GM12878 (cell line): ENCODE measurements at regions not wholly inside any gene's neighbourhood (a gene's known extent, or its start where the extent isn't known, plus 50 kb on each side); places are given as distances from the start of the nearest gene placed in this dataset.

Experiments used
- ATAC-seq: fragments of 200-7000 bp; cut with Tn5 transposase; 3 replicates; pipeline ENCODE4 v1.9.1; 2020; ENCODE audit warnings: mild to moderate bottlenecking, moderate library complexity
- BruUV-seq: library from RNA; stranded (reverse); fragments of 400-500 nt; replicated peaks from 2 replicates; lab custom pipeline; 2021; lab: Mats Ljungman, UMichigan
- CTCF ChIA-PET: fragments of 300-600 bp; sonication (Branson Sonifier 250); formaldehyde crosslinking; extraction: SDS; loops from one replicate; lab custom pipeline; 2021; ENCODE audit warnings: inconsistent platforms; lab: Yijun Ruan, JAX
- POLR2A ChIA-PET: fragments of 350-600 bp; formaldehyde crosslinking; extraction: SDS; loops from one replicate; lab custom pipeline; 2021; ENCODE audit warnings: inconsistent platforms; lab: Charles Lee
- RAD21 ChIA-PET: fragments of 300-600 bp; sonication (Branson Sonifier 250); formaldehyde crosslinking; loops from one replicate; lab custom pipeline; 2023; ENCODE audit warnings: antibody characterized with exemption; ENCODE audit not compliant: unreplicated experiment; lab: Charles Lee
- SMC1A ChIA-PET: fragments of 300-600 bp; sonication (Branson Sonifier 250); formaldehyde crosslinking; loops from one replicate; lab custom pipeline; 2023; ENCODE audit not compliant: unreplicated experiment, uncharacterized antibody; lab: Charles Lee
- DNase-seq: peaks from one replicate; pipeline ENCODE4 v3.0.0-alpha.2; 2011; ENCODE audit warnings: low read depth, low spot score
- FAIRE-seq: peaks from 3 replicates; lab custom pipeline; 2011; peaks lifted over from hg19 to GRCh38; lab: Jason Lieb, UNC
- H2AFZ ChIP-seq: 2 replicates; pipeline ENCODE4 v1.6.0; 2011; ENCODE audit warnings: low read depth, low read length, control low read depth; ENCODE audit not compliant: control insufficient read depth
- H3K27ac ChIP-seq: 2 replicates; pipeline ENCODE4 v1.5.1; 2011; ENCODE audit warnings: control low read depth; ENCODE audit not compliant: control insufficient read depth, insufficient read depth
- H3K27me3 ChIP-seq, 2 experiments: replicated peaks in 1 of 2; 2 replicates each; pipeline versions ENCODE4 v1.6.0 to v1.6.1; 2011; ENCODE audit warnings: low read length in 1 of 2; ENCODE audit not compliant: control insufficient read depth in 2 of 2, insufficient read depth in 2 of 2
- H3K36me3 ChIP-seq, 2 experiments: 2 replicates each; pipeline ENCODE4 v1.5.1; 2011; ENCODE audit warnings: low read length in 1 of 2; ENCODE audit not compliant: control insufficient read depth in 2 of 2, insufficient read depth in 2 of 2
- H3K4me1 ChIP-seq: 2 replicates; pipeline ENCODE4 v1.6.1; 2011; ENCODE audit warnings: mild to moderate bottlenecking, low read length, moderate library complexity, mixed read lengths; ENCODE audit not compliant: control insufficient read depth, insufficient read depth
- H3K4me2 ChIP-seq: 2 replicates; pipeline ENCODE4 v1.6.0; 2011; ENCODE audit warnings: control low read depth; ENCODE audit not compliant: control insufficient read depth, insufficient read depth
- H3K4me3 ChIP-seq: fragments of 200-600 bp; sonication (generic); 2 replicates; pipeline ENCODE4 v1.5.1; 2016
- H3K79me2 ChIP-seq: 2 replicates; pipeline ENCODE4 v1.6.0; 2011; ENCODE audit warnings: low read length; ENCODE audit not compliant: control insufficient read depth, insufficient read depth
- H3K9ac ChIP-seq: 2 replicates; pipeline ENCODE4 v1.8.0; 2011; ENCODE audit warnings: low read length, control low read depth, mixed read lengths; ENCODE audit not compliant: control insufficient read depth, insufficient read depth
- H3K9me3 ChIP-seq: replicated peaks from 3 replicates; pipeline ENCODE4 v1.5.1; 2011; ENCODE audit warnings: mild to moderate bottlenecking, low read length; ENCODE audit not compliant: control insufficient read depth, insufficient read depth
- H4K20me1 ChIP-seq: 2 replicates; pipeline ENCODE4 v1.6.0; 2011; ENCODE audit not compliant: control insufficient read depth, insufficient read depth
- ASH2L ChIP-seq: fragments of 300-600, 200-600 bp; sonication (generic); IDR thresholded peaks from 2 replicates; pipeline ENCODE4 v1.6.1; 2017; ENCODE audit warnings: low read depth, mild to moderate bottlenecking, borderline replicate concordance
- ATF7 ChIP-seq: fragments of 450-650 bp; IDR thresholded peaks from 2 replicates; pipeline ENCODE4 v1.6.1; 2016; ENCODE audit warnings: low read depth, mild to moderate bottlenecking
- CHD4 ChIP-seq: fragments of 200-600 bp; sonication (generic); IDR thresholded peaks from 2 replicates; pipeline ENCODE4 v1.6.1; 2016; ENCODE audit warnings: mild to moderate bottlenecking
- FOS ChIP-seq: IDR thresholded peaks from 3 replicates; pipeline ENCODE4 v1.6.1; 2011; ENCODE audit warnings: borderline replicate concordance; ENCODE audit not compliant: insufficient read length; ENCODE audit errors: extremely low read depth
- PAX8 ChIP-seq: fragments of 450-650 bp; IDR thresholded peaks from 2 replicates; pipeline ENCODE4 v1.6.1; 2017; ENCODE audit warnings: mild to moderate bottlenecking, moderate library complexity
- REST ChIP-seq: IDR thresholded peaks from 2 replicates; pipeline ENCODE4 v1.6.1; 2012; ENCODE audit warnings: mild to moderate bottlenecking, low read depth, low read length
- SMAD5 ChIP-seq: IDR thresholded peaks from 2 replicates; pipeline ENCODE4 v1.6.1; 2016; ENCODE audit warnings: antibody characterized with exemption, low read depth
- SRF ChIP-seq, 2 experiments: IDR thresholded peaks; 2 replicates each; pipeline ENCODE4 v1.6.1; 2011; ENCODE audit warnings: low read depth in 2 of 2, low read length in 2 of 2, mild to moderate bottlenecking in 1 of 2, moderate library complexity in 1 of 2
- STAT3 ChIP-seq: IDR thresholded peaks from 2 replicates; pipeline ENCODE4 v1.6.1; 2011; ENCODE audit warnings: low read depth, low read length, improper control_type of control experiment
- TCF12 ChIP-seq: IDR thresholded peaks from 2 replicates; pipeline ENCODE4 v1.6.1; 2011; ENCODE audit warnings: low read depth, mild to moderate bottlenecking, low read length
- WGBS: methylation state at CpG from one replicate; pipeline ENCODE4 v1.1.6; 2016; ENCODE audit warnings: low lambda C conversion rate; ENCODE audit not compliant: insufficient replicate concordance, insufficient coverage; ENCODE audit errors: missing lambda C conversion rate; 5-methylcytosine and 5-hydroxymethylcytosine counted together
- in situ Hi-C: fragments of 300-500 bp; cut with MboI; formaldehyde crosslinking; loops from 9 replicates; pipeline ENCODE4 v1.14.3; 2018; ENCODE audit warnings: mixed read lengths
- intact Hi-C: fragments of 100-400 bp; cut with micrococcal nuclease; formaldehyde crosslinking; loops from one replicate; pipeline ENCODE4 v1.14.2; 2022; ENCODE audit not compliant: unreplicated experiment
- TF ChIP-seq, protein P1 (sequence below): IDR thresholded peaks from 2 replicates; pipeline ENCODE4 v1.6.1; 2011; ENCODE audit warnings: low read depth, mild to moderate bottlenecking, low read length, moderate library complexity, borderline replicate concordance; ENCODE audit errors: extremely low read depth
- TF ChIP-seq, protein P2 (sequence below): fragments of 450-650 bp; IDR thresholded peaks from 2 replicates; pipeline ENCODE4 v1.6.1; 2016; ENCODE audit warnings: mild to moderate bottlenecking

DNA sequence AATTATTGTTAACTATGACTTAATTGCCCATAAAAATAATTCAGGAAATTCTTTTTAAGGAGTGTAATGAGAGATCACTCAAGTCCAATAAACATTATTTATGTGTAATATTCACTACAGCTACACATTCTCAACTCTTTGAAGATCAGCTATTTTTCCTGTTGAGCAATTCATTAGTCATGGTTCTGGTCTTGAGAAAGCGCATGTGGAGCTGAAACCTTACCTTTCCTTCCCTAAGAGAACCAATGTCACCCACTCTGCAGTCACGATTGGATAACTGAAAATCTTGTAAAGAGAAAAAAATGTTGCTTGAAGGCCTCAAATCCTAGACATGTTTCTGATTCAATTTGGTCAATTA is 736.9 kb upstream of the MARCKS start (continued):
- TF ChIP-seq SRF (IDR thresholded peaks at IDR 0.05; ENCODE audit: low read depth in 2 of 2, low read length in 2 of 2) (no peak), FOS (no peak), SMAD5 (no peak), CHD4 (no peak)

DNA sequence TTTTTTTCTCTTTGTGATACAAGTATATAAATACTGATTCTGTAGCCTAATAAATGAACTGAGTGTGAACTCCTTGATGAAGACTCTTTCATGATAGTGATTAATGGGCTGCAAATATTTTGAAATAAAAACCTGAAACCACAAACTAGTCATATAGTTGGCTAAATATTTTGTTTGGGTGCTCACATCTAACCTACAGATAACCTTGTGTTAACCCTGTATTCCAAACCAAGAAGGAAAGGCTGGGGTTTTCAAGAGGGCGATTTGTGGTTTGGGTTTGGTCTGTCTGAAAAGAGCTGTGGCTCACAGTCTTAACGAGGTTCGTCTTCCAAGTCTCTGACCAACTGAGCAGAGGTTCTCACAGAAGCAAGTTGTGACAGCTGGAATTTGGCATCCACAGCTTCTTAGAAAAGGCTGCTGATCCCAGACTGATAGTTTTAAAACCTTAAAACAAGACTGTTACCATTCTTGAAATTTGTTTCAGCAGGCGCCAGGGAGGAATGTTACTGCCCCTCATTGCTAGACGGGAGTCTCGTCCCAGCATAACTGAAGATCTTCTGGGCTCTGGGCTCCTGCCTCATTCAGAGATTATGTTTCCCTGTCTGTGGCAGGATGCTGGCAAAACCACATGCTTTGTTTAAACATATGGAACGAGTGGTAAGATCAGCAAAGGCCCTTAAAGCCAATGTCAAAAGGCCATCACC is 736.4 kb upstream of the MARCKS start:
- in situ Hi-C loops = no loop called here

DNA sequence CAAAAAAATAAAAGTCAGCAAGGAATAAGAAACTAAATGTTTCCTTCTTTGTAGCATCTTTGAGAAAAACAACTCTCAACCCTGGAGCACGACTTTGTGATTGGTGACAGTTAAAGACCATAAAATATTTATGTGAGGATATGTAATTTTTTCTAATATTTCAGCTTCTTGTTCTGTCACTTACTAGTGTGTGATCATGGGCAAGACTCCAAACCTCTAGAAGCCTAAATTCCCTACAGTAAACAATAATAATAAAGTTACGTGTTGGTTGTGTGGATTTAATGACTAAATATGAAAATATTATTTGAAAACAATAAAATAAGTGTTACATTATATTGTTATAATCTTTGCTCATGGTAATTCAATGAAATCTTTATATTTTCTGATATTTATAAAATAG is 735.6 kb upstream of the MARCKS start:
- FAIRE-seq (no peak), ATAC-seq (no peak), DNase-seq (no peak)
- H3K4me1 ChIP-seq = no peaks in the 10 kb centered on the region
- H3K79me2 ChIP-seq = no peaks in the 10 kb centered on the region
- intact Hi-C loops = no loop called here
- ChIA-PET CTCF (interaction anchor here (0.8 kb wide), 1 partner anchor 88 kb away, joined by 3 read pairs; no protein-coding TSS in a partner anchor), SMC1A (no interaction called here), RAD21 (no interaction called here), POLR2A (no interaction called here)
- 49% methylated on average over 2 of the region's 2 CpGs for WGBS
- no peak overlapping the region for H3K4me2 ChIP-seq
- no peaks in the 10 kb centered on the region for H3K36me3 ChIP-seq
- in situ Hi-C loops = no loop called here
- no peaks in the 10 kb centered on the region for H3K9me3 ChIP-seq
- H3K27ac ChIP-seq = no peak overlapping the region
- H3K9ac ChIP-seq = no peak overlapping the region
- H3K4me3 ChIP-seq = no peak overlapping the region
- H3K27me3 ChIP-seq = no peaks in the 10 kb centered on the region
- no peak overlapping the region for H2AFZ ChIP-seq
- H4K20me1 ChIP-seq = no peaks in the 10 kb centered on the region
- no TSS peak for BruUV-seq
- TF ChIP-seq ASH2L = no peak
- TF ChIP-seq STAT3 = no peak
- TF ChIP-seq, protein P1, sequence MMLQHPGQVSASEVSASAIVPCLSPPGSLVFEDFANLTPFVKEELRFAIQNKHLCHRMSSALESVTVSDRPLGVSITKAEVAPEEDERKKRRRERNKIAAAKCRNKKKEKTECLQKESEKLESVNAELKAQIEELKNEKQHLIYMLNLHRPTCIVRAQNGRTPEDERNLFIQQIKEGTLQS = no peak
- TF ChIP-seq TCF12 = no peak
- TF ChIP-seq, protein P2, sequence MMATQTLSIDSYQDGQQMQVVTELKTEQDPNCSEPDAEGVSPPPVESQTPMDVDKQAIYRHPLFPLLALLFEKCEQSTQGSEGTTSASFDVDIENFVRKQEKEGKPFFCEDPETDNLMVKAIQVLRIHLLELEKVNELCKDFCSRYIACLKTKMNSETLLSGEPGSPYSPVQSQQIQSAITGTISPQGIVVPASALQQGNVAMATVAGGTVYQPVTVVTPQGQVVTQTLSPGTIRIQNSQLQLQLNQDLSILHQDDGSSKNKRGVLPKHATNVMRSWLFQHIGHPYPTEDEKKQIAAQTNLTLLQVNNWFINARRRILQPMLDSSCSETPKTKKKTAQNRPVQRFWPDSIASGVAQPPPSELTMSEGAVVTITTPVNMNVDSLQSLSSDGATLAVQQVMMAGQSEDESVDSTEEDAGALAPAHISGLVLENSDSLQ = no peak
- no peak for TF ChIP-seq REST
- TF ChIP-seq PAX8 = no peak

More for the DNA sequence above, 736.4 kb upstream of the MARCKS start:
- POLR2A ChIA-PET = no interaction called here
- FAIRE-seq = no peak
- Histone ChIP-seq H3K4me2 (no peak overlapping the region), H3K36me3 (no peaks in the 10 kb centered on the region), H3K27me3 (no peaks in the 10 kb centered on the region), H3K4me3 (no peak overlapping the region), H3K79me2 (no peaks in the 10 kb centered on the region), H3K9ac (no peak overlapping the region), H3K4me1 (no peaks in the 10 kb centered on the region), H3K9me3 (no peaks in the 10 kb centered on the region), H3K27ac (no peak overlapping the region), H2AFZ (no peak overlapping the region), H4K20me1 (no peaks in the 10 kb centered on the region)
- ATAC-seq = no peak
- BruUV-seq = no TSS peak
- no peak for DNase-seq
- 37% methylated on average over 7 of the region's 7 CpGs for WGBS
- intact Hi-C loops = no loop called here
- RAD21 ChIA-PET = no interaction called here
- CTCF ChIA-PET = interaction anchor here (0.8 to 1.0 kb wide), 2 partner anchors 24 to 88 kb away, joined by 3 read pairs; no protein-coding TSS in a partner anchor
- SMC1A ChIA-PET = interaction anchor here (0.7 kb wide), 1 partner anchor 8 kb away, joined by 3 read pairs; no protein-coding TSS in a partner anchor
- no peak for TF ChIP-seq ATF7
